Activated CD4-positive, alpha-beta memory T cell treated with anti-CD3 and anti-CD28 coated beads for 36 hours (primary cell): ENCODE measurements at regions not wholly inside any gene's neighbourhood (a gene's known extent, or its start where the extent isn't known, plus 50 kb on each side); places are given as distances from the start of the nearest gene placed in this dataset.

Experiments used
- CTCF ChIA-PET: fragments of 350-600 bp; sonication (Branson Sonifier 250); formaldehyde crosslinking; loops from one replicate; lab custom pipeline; 2021; ENCODE audit warnings: antibody characterized with exemption, inconsistent platforms; lab: Charles Lee
- POLR2A ChIA-PET: fragments of 350-600 bp; sonication (Branson Sonifier 250); formaldehyde crosslinking; loops from one replicate; lab custom pipeline; 2021; ENCODE audit warnings: antibody characterized with exemption; lab: Charles Lee
- DNase-seq: peaks from one replicate; pipeline ENCODE4 v3.0.0-alpha.2; 2020
- H3K27ac Mint-ChIP-seq: one replicate; pipeline ENCODE4 v1.8.0; 2021; ENCODE audit warnings: mixed read lengths
- H3K27me3 Mint-ChIP-seq: one replicate; pipeline ENCODE4 v1.8.0; 2021; ENCODE audit warnings: mixed read lengths
- H3K36me3 Mint-ChIP-seq: one replicate; pipeline ENCODE4 v1.8.0; 2021; ENCODE audit warnings: mixed read lengths
- H3K4me1 Mint-ChIP-seq: one replicate; pipeline ENCODE4 v1.8.0; 2021; ENCODE audit warnings: low read depth, mixed read lengths
- H3K4me3 Mint-ChIP-seq: one replicate; pipeline ENCODE4 v1.8.0; 2021; ENCODE audit warnings: mild to moderate bottlenecking, mixed read lengths
- H3K9me3 Mint-ChIP-seq: one replicate; pipeline ENCODE4 v1.8.0; 2021; ENCODE audit warnings: mixed read lengths
- intact Hi-C: fragments of 100-400 bp; cut with micrococcal nuclease; formaldehyde crosslinking; loops from one replicate; pipeline ENCODE4 v1.15.1; 2023

GRCh38 chr2:163389838-163390237, 346.0 kb downstream of the FIGN start:
- Mint-ChIP-seq H3K9me3 (no peaks in the 10 kb centered on the region), H3K36me3 (no peaks in the 10 kb centered on the region), H3K4me1 (no peaks in the 10 kb centered on the region), H3K27me3 (no peaks in the 10 kb centered on the region), H3K4me3 (no peak overlapping the region), H3K27ac (no peak overlapping the region)
- DNase-seq = no peak
- CTCF ChIA-PET = no interaction called here
- intact Hi-C loops = no loop called here
- POLR2A ChIA-PET = no interaction called here

DNA sequence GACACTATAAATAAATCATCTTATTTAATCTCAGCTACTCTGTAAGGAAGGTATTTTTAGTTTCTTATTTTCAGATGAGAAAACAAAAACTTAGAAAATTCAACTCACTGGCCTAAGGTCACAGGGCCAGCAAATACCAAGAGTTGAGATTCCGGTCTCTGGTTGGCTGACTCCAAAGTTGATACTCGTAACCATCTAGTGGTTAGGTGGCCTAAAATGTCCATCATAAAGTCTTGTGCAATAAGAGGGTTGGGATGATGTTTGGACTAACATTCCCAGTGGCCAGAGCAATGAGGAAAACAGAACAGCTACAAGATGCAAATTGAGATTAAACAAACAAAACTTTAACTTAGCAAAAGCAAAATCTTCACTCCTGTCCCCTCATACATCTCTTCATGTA, 360.3 kb downstream of the FIGN start:
- no peaks in the 10 kb centered on the region for H3K27me3 Mint-ChIP-seq
- intact Hi-C loops = no loop called here
- peaks cover 9% of the 10 kb centered on the region for H3K9me3 Mint-ChIP-seq
- POLR2A ChIA-PET = no interaction called here
- DNase-seq = no peak
- no peaks in the 10 kb centered on the region for H3K36me3 Mint-ChIP-seq
- no peaks in the 10 kb centered on the region for H3K4me1 Mint-ChIP-seq
- CTCF ChIA-PET = no interaction called here
- no peak overlapping the region for H3K27ac Mint-ChIP-seq
- H3K4me3 Mint-ChIP-seq = no peak overlapping the region

- Mint-ChIP-seq H3K4me1 (no peaks in the 10 kb centered on the region), H3K36me3 (no peaks in the 10 kb centered on the region), H3K27ac (no peak overlapping the region), H3K9me3 (peaks cover 11% of the 10 kb centered on the region), H3K4me3 (no peak overlapping the region), H3K27me3 (no peaks in the 10 kb centered on the region)
- CTCF ChIA-PET = no interaction called here
- POLR2A ChIA-PET = no interaction called here
- no peak for DNase-seq
- intact Hi-C loops = no loop called here
Observed at GRCh38 chr2:163375070-163375469, 360.7 kb downstream of the FIGN start.

DNA sequence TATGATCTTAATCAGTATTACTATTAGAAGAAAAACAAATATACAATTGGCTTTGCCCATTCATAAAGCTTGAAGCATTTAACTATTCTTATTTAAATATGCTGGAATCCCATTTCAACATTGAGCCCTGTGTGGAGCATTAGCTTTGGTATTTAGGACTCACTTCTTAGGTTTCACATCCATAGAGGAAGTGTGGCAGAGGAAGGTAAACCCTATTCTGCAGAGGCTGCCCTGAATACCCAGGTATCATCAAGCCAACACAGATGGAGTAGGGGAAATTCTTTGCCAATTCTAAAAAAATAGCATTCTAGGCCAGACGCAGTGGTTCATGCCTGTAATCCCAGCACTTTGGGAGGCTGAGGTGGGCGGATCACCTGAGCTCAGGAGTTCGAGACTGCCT, 361.5 kb downstream of the FIGN start:
- Mint-ChIP-seq H3K27ac (no peak overlapping the region), H3K9me3 (peaks cover 10% of the 10 kb centered on the region), H3K36me3 (no peaks in the 10 kb centered on the region), H3K4me1 (no peaks in the 10 kb centered on the region), H3K27me3 (no peaks in the 10 kb centered on the region), H3K4me3 (no peak overlapping the region)
- no peak for DNase-seq
- CTCF ChIA-PET = no interaction called here
- POLR2A ChIA-PET = no interaction called here
- intact Hi-C loops = no loop called here

DNA sequence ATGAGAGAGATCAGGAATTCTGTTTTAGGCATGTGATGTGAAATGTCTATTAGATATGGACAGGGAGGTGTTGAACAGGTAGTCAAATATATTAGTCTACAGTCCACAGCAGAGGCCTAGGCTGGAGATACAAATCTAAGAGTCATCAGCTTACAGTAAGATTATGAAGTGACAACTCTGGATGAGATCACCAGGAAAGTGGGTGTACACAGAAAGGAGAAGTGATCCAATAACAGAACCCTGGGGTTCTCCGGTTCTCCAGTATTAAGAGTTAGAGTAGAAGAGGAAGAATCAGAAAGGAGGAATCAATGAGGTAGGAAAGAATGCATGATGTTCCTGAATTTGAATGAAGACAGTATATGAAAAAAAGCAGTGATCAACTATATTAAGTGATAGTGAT, 362.3 kb downstream of the FIGN start:
- Mint-ChIP-seq H3K27ac (no peak overlapping the region), H3K27me3 (no peaks in the 10 kb centered on the region), H3K36me3 (no peaks in the 10 kb centered on the region), H3K4me1 (no peaks in the 10 kb centered on the region), H3K9me3 (peaks cover 6% of the 10 kb centered on the region), H3K4me3 (no peak overlapping the region)
- POLR2A ChIA-PET = no interaction called here
- no peak for DNase-seq
- intact Hi-C loops = no loop called here
- CTCF ChIA-PET = no interaction called here

DNA sequence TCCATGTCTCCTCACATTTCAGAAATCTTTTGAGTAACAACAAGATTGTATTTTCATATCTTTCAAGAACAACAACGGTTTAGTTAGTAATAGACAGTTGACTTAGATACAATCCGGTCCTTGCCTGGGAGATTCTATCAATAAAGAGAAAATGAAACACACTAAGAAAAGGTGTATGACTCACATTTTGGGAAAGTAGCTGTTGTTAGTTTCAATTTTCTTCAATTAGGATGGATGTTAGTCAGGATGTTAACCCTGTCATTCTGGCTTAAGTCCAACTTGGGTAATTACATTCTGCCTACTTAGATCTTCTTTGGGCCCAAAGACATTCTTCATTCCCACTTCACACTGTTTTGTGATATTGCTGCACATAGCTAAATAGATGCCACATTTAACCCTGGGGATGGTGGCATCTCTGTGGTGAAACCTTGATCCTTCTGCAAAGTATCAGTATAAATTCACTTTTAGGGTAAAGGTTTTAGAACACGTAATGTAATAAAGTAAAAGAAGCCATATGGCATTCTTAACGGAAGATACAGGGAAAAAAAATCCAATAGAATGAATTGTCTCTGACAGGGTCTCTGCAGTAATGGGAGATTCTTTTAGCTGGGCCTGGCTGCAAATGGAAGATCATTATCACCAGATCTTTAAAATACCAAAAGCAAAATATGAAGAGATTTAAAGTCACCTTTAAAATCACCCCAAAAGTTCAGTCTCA, 365.5 kb downstream of the FIGN start:
- POLR2A ChIA-PET = no interaction called here
- Mint-ChIP-seq H3K36me3 (no peaks in the 10 kb centered on the region), H3K9me3 (peaks cover 5% of the 10 kb centered on the region), H3K27me3 (no peaks in the 10 kb centered on the region), H3K27ac (no peak overlapping the region), H3K4me3 (no peak overlapping the region), H3K4me1 (no peaks in the 10 kb centered on the region)
- intact Hi-C loops = no loop called here
- no peak for DNase-seq
- CTCF ChIA-PET = interaction anchor here (1.3 kb wide), 1 partner anchor 18 kb away, joined by 3 read pairs; no protein-coding TSS in a partner anchor

- Mint-ChIP-seq H3K36me3 (no peaks in the 10 kb centered on the region), H3K27me3 (no peaks in the 10 kb centered on the region), H3K4me3 (no peak overlapping the region), H3K9me3 (peaks cover 5% of the 10 kb centered on the region), H3K4me1 (no peaks in the 10 kb centered on the region), H3K27ac (no peak overlapping the region)
- ChIA-PET CTCF (interaction anchor here (0.8 to 1.3 kb wide), 2 partner anchors 11 to 19 kb away, joined by 3 read pairs; no protein-coding TSS in a partner anchor), POLR2A (no interaction called here)
- intact Hi-C loops = no loop called here
- DNase-seq = no peak
Observed at GRCh38 chr2:163369111-163369510, 366.7 kb downstream of the FIGN start.

GRCh38 chr2:163368655-163369054, 367.2 kb downstream of the FIGN start:
- ChIA-PET CTCF (interaction anchor here (0.8 kb wide), 1 partner anchor 12 kb away, joined by 3 read pairs; no protein-coding TSS in a partner anchor), POLR2A (no interaction called here)
- Mint-ChIP-seq H3K9me3 (peaks cover 5% of the 10 kb centered on the region), H3K27me3 (no peaks in the 10 kb centered on the region), H3K27ac (no peak overlapping the region), H3K36me3 (no peaks in the 10 kb centered on the region), H3K4me1 (no peaks in the 10 kb centered on the region), H3K4me3 (no peak overlapping the region)
- DNase-seq = no peak
- intact Hi-C loops = no loop called here

DNA sequence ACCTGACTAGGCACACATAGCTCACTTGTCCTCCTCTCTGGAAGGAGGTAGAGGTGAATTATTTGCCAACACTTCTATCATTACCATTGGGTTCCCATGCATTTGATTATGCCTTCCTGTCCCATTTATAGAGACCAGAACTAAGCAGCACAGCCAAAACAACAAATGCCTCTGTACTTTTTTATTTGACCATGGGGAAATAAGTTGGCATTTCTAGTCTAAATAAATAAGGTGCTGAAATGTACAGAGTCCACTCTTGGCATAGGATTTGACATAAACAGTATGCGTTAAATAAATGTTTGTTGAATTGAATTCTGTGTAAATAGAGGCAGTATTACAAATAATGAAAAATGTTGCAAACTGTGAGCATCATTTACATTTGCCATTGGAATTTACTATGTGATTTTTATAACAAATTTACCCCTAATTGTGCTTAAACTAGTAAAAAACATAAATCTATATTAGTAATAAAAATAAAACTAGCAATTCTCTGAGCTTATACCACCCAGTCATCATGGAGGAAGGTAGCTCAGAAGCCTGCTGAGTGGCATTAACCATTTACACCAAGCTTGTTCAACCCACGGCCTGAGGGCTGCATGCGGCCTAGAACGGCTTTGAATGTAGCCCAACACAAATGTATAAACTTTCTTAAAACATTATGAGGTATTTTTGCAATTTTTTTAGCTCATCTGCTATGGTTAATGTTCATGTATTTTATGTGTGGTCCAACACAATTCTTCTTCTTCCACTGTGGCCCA, 367.8 kb downstream of the FIGN start:
- ChIA-PET POLR2A (no interaction called here), CTCF (interaction anchor here (0.8 kb wide), 1 partner anchor 12 kb away, joined by 3 read pairs; no protein-coding TSS in a partner anchor)
- Mint-ChIP-seq H3K9me3 (peaks cover 5% of the 10 kb centered on the region), H3K27me3 (no peaks in the 10 kb centered on the region), H3K4me3 (no peak overlapping the region), H3K4me1 (no peaks in the 10 kb centered on the region), H3K36me3 (no peaks in the 10 kb centered on the region), H3K27ac (no peak overlapping the region)
- intact Hi-C loops = no loop called here
- no peak for DNase-seq

DNA sequence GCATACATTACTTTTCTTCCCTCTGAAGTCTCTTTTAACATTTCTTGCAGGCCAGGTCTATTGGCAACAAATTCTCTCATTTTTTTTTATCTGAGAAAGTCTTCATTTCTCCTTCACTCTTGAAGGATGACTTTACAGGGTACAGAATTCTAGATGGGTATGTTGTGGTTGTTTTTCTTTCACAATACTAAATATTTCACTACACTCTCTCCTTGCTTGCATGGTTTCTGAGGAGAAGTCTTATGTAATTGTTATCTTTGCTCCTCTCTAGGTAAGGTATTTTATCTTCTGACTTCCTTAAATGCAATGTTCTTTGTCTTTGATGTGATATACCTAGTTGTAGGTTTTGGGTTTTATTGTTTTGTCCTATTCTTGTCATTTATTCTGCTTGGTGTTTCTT, 371.1 kb downstream of the FIGN start:
- H3K4me1 Mint-ChIP-seq = no peaks in the 10 kb centered on the region
- H3K9me3 Mint-ChIP-seq = peaks cover 4% of the 10 kb centered on the region
- no peaks in the 10 kb centered on the region for H3K27me3 Mint-ChIP-seq
- CTCF ChIA-PET = no interaction called here
- H3K36me3 Mint-ChIP-seq = no peaks in the 10 kb centered on the region
- no peak for DNase-seq
- intact Hi-C loops = no loop called here
- no peak overlapping the region for H3K4me3 Mint-ChIP-seq
- H3K27ac Mint-ChIP-seq = no peak overlapping the region
- POLR2A ChIA-PET = no interaction called here

GRCh38 chr2:163353551-163353950, 382.3 kb downstream of the FIGN start:
- Mint-ChIP-seq H3K27me3 (peaks cover 5% of the 10 kb centered on the region), H3K36me3 (no peaks in the 10 kb centered on the region), H3K4me1 (no peaks in the 10 kb centered on the region), H3K9me3 (no peaks in the 10 kb centered on the region), H3K4me3 (no peak overlapping the region), H3K27ac (no peak overlapping the region)
- DNase-seq = no peak
- intact Hi-C loops = no loop called here
- CTCF ChIA-PET = no interaction called here
- POLR2A ChIA-PET = no interaction called here

DNA sequence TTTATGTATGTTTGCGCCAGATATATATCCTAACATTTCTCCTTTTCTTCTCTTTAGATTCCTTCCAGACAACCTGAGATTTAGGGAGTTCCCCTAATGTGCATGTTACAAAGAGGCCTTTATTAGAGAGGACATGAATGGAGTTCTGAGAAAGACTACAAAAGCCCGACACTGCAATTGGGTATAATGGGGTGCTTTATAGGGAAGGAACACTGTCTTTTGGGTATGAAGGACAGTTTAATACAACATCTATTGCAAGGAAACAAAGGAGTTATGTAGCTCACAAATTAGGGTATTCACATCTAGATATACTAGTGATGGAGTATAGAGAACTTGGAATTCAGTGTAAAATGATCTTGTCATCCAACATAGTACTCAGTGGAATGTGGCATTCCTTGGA, 383.8 kb downstream of the FIGN start:
- Mint-ChIP-seq H3K4me1 (no peaks in the 10 kb centered on the region), H3K27me3 (peaks cover 6% of the 10 kb centered on the region), H3K36me3 (no peaks in the 10 kb centered on the region), H3K9me3 (no peaks in the 10 kb centered on the region), H3K27ac (no peak overlapping the region), H3K4me3 (no peak overlapping the region)
- ChIA-PET CTCF (no interaction called here), POLR2A (no interaction called here)
- no peak for DNase-seq
- intact Hi-C loops = no loop called here

DNA sequence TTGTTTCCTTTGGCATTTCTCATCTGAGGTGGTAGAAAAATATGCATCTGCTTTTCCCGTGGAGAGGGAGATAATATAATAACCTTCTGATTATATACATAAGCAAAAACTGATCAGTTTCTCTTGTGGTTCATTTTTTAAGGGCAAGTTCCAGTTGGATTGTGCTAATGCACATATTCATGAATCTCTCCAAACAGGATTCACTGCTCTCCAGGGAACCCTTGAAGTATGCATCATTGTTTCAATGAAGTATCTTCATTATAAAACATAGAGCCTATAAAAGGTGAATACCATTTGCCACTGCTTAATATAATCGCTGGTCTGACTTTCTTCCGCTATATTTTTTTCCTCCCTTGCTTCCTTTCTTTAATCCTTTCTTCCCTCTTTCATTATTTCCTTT, 384.7 kb downstream of the FIGN start:
- no peak for DNase-seq
- H3K9me3 Mint-ChIP-seq = no peaks in the 10 kb centered on the region
- CTCF ChIA-PET = no interaction called here
- no peaks in the 10 kb centered on the region for H3K36me3 Mint-ChIP-seq
- H3K27me3 Mint-ChIP-seq = peaks cover 6% of the 10 kb centered on the region
- no peaks in the 10 kb centered on the region for H3K4me1 Mint-ChIP-seq
- POLR2A ChIA-PET = no interaction called here
- intact Hi-C loops = no loop called here
- H3K27ac Mint-ChIP-seq = no peak overlapping the region
- H3K4me3 Mint-ChIP-seq = no peak overlapping the region
